ENCODE measurements at regions not wholly inside any gene's neighbourhood (a gene's known extent, or its start where the extent isn't known, plus 50 kb on each side); places are given as distances from the start of the nearest gene placed in this dataset.

GRCh38 chr11:86158704-86159580 lies 85.6 kb upstream of the EED start:
- no peak overlapping the region for H3K4me3 ChIP-seq
- no peak for ATAC-seq
- H3K27me3 ChIP-seq (ENCODE audit: insufficient read depth in 3 of 3, low read length in 2 of 3) = no peaks in the 10 kb centered on the region
- TF ChIP-seq CTCF (IDR thresholded peaks at IDR 0.05) = no peak
- intact Hi-C loops (cut with DNase I) = no loop called here
- DNase-seq = no peak
- WGBS, 3 donors = 66 to 74% (median 71%) methylated on average over 3 of the region's 3 CpGs
- H3K36me3 ChIP-seq (ENCODE audit: insufficient read depth in 1 of 2, low read depth in 1 of 2) = no peaks in the 10 kb centered on the region
- H3K9me3 ChIP-seq = no peaks in the 10 kb centered on the region
- no peaks in the 10 kb centered on the region for H3K4me1 ChIP-seq
- no peak overlapping the region for H3K27ac ChIP-seq

GRCh38 chr11:86157797-86158378 lies 86.7 kb upstream of the EED start:
- no peak for DNase-seq
- no peak overlapping the region for H3K4me3 ChIP-seq
- no peaks in the 10 kb centered on the region for H3K27me3 ChIP-seq (ENCODE audit: insufficient read depth in 3 of 3, low read length in 2 of 3)
- ATAC-seq = no peak
- H3K9me3 ChIP-seq = no peaks in the 10 kb centered on the region
- no peak for TF ChIP-seq CTCF (IDR thresholded peaks at IDR 0.05)
- no peaks in the 10 kb centered on the region for H3K4me1 ChIP-seq
- H3K36me3 ChIP-seq (ENCODE audit: insufficient read depth in 1 of 2, low read depth in 1 of 2) = no peaks in the 10 kb centered on the region
- 79 to 88% (median 79%) methylated on average over 2 of the region's 2 CpGs for WGBS, 3 donors
- H3K27ac ChIP-seq = no peak overlapping the region
- intact Hi-C loops (cut with DNase I) = no loop called here

- Histone ChIP-seq H3K27me3 (ENCODE audit: insufficient read depth in 3 of 3, low read length in 2 of 3) (no peaks in the 10 kb centered on the region), H3K36me3 (ENCODE audit: insufficient read depth in 1 of 2, low read depth in 1 of 2) (no peaks in the 10 kb centered on the region), H3K4me3 (no peak overlapping the region), H3K9me3 (no peaks in the 10 kb centered on the region), H3K4me1 (peaks cover 6% of the 10 kb centered on the region), H3K27ac (no peak overlapping the region)
- DNase-seq = no peak
- intact Hi-C loops (cut with DNase I) = no loop called here
- 74 to 89% (median 79%) methylated on average over 3 of the region's 3 CpGs for whole genome bisulfite sequencing, 3 donors
- TF ChIP-seq CTCF (IDR thresholded peaks at IDR 0.05) = no peak
- ATAC-seq = no peak
These were observed 87.6 kb upstream of the PICALM start for GRCh38 chr11:86156397-86156955.

- Histone ChIP-seq H3K27me3 (ENCODE audit: insufficient read depth in 3 of 3, low read length in 2 of 3) (no peaks in the 10 kb centered on the region), H3K4me1 (peaks cover 16% of the 10 kb centered on the region), H3K9me3 (no peaks in the 10 kb centered on the region), H3K4me3 (no peak overlapping the region), H3K36me3 (ENCODE audit: insufficient read depth in 1 of 2, low read depth in 1 of 2) (no peaks in the 10 kb centered on the region), H3K27ac (no peak overlapping the region)
- 82 to 83% (median 82%) methylated on average over 7 of the region's 7 CpGs for WGBS, 3 donors
- DNase-seq (no peak), ATAC-seq (no peak)
- no peak for TF ChIP-seq CTCF (IDR thresholded peaks at IDR 0.05)
- intact Hi-C loops (cut with DNase I) = no loop called here
These were observed 86.4 kb upstream of the PICALM start for GRCh38 chr11:86155200-86155844.

All from psoas muscle (tissue), 7 donors.